Kidney epithelial cell (primary cell): ENCODE measurements at regions not wholly inside any gene's neighbourhood (a gene's known extent, or its start where the extent isn't known, plus 50 kb on each side); places are given as distances from the start of the nearest gene placed in this dataset.

Source experiments
- DNase-seq: peaks from one replicate; pipeline ENCODE4 v3.0.0-alpha.2; 2010; ENCODE audit warnings: low read depth
- H3K27me3 ChIP-seq: 2 replicates; pipeline ENCODE4 v1.6.0; 2011; ENCODE audit warnings: low read length; ENCODE audit not compliant: control insufficient read depth, insufficient read depth
- H3K36me3 ChIP-seq: 2 replicates; pipeline ENCODE4 v1.5.1; 2011; ENCODE audit warnings: low read length; ENCODE audit not compliant: control insufficient read depth, insufficient read depth
- H3K4me3 ChIP-seq: 2 replicates; pipeline ENCODE4 v1.5.1; 2011; ENCODE audit warnings: low read depth, mild to moderate bottlenecking, control low read depth, low read length
- TF ChIP-seq, protein P1 (sequence below): IDR thresholded peaks from 2 replicates; pipeline ENCODE4 v1.5.1; 2011; ENCODE audit warnings: mild to moderate bottlenecking, moderate library complexity, low read length, control low read depth, inconsistent platforms; ENCODE audit not compliant: insufficient read depth, poor library complexity, severe bottlenecking

DNA sequence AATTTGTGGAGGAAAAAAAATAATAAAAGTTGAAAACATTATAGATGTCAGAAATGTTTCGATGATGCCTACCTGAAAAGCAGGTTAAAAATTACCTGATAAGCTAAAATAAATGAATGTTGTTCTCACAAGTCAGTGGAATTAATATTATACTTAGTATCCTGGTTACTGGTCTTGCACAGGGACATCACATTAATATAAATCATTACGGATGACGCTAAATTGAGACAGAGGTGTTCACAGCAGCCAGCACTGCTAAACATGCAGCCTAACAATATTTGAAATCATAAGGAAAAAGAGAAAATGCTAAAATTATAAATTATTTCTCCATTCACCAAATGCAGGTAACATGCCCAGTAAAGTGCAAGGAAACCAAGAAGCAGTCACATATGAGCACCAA lies 1130.0 kb downstream of the STPG2 start:
- H3K36me3 ChIP-seq = no peaks in the 10 kb centered on the region
- H3K27me3 ChIP-seq = no peaks in the 10 kb centered on the region
- no peak overlapping the region for H3K4me3 ChIP-seq
- DNase-seq = no peak
- TF ChIP-seq, protein P1, sequence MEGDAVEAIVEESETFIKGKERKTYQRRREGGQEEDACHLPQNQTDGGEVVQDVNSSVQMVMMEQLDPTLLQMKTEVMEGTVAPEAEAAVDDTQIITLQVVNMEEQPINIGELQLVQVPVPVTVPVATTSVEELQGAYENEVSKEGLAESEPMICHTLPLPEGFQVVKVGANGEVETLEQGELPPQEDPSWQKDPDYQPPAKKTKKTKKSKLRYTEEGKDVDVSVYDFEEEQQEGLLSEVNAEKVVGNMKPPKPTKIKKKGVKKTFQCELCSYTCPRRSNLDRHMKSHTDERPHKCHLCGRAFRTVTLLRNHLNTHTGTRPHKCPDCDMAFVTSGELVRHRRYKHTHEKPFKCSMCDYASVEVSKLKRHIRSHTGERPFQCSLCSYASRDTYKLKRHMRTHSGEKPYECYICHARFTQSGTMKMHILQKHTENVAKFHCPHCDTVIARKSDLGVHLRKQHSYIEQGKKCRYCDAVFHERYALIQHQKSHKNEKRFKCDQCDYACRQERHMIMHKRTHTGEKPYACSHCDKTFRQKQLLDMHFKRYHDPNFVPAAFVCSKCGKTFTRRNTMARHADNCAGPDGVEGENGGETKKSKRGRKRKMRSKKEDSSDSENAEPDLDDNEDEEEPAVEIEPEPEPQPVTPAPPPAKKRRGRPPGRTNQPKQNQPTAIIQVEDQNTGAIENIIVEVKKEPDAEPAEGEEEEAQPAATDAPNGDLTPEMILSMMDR = no peak

DNA sequence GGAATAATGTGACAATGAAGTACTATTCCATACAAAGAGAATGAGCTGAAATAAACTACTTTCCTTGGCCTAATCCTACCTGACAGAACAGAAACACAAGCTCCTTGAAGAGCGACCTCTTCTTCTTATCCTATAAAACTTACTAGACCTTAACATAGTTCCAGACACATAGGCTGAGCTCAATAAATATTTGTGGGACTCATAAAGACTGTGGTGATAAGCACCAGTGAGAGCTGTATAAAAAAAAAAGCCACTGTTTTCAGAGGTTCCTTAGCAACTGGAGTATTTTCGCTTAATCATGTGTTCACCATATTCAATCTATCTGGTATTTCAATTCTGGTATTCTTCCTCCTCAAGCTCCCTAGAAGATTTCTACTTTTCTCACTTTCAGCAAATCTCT lies 1129.6 kb downstream of the STPG2 start:
- DNase-seq = peak; percentile 56
- Histone ChIP-seq H3K4me3 (no peak overlapping the region), H3K36me3 (no peaks in the 10 kb centered on the region), H3K27me3 (no peaks in the 10 kb centered on the region)
- TF ChIP-seq, protein P1 = no peak

DNA sequence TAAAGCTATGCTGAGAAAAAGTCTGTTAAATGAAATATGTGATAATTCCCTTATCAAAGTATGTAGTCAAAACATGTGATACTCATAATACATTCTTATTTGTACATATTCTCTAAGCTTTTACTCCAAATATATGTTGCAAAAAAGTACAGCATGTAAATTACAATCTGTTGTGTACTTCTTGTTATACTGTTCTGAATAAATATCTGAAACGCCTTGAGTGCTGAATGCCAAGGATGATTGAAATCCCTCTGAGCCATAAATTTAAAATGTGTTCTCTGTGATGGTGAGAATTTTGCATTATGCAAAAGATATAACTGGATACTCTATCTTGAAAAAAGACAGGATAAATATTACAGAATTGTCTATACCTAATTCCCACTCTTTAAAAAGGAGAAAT lies 1128.0 kb downstream of the STPG2 start:
- TF ChIP-seq, protein P1 = no peak
- no peaks in the 10 kb centered on the region for H3K36me3 ChIP-seq
- no peaks in the 10 kb centered on the region for H3K27me3 ChIP-seq
- no peak for DNase-seq
- H3K4me3 ChIP-seq = no peak overlapping the region

GRCh38 chr4:97016186-97016907 lies 1126.9 kb downstream of the STPG2 start:
- H3K4me3 ChIP-seq = no peak overlapping the region
- H3K36me3 ChIP-seq = no peaks in the 10 kb centered on the region
- DNase-seq = peak; percentile 29
- TF ChIP-seq, protein P1 = no peak
- H3K27me3 ChIP-seq = no peaks in the 10 kb centered on the region

- no peak for DNase-seq
- no peak overlapping the region for H3K4me3 ChIP-seq
- H3K27me3 ChIP-seq = no peaks in the 10 kb centered on the region
- H3K36me3 ChIP-seq = no peaks in the 10 kb centered on the region
- TF ChIP-seq, protein P1 = no peak
Observed at GRCh38 chr4:97027728-97028410, 1115.4 kb downstream of the STPG2 start.
